Astrocyte (in vitro differentiated cells and primary cell): ENCODE measurements at regions not wholly inside any gene's neighbourhood (a gene's known extent, or its start where the extent isn't known, plus 50 kb on each side); places are given as distances from the start of the nearest gene placed in this dataset.
"Not testable (repeated sequence)": the region's sequence is repeated elsewhere in the genome, so short reads cannot be mapped to it uniquely, and the experiment has no call there.

Source experiments
- EZH2 ChIP-seq: IDR thresholded peaks from 2 replicates; pipeline ENCODE4 v1.6.1; 2012; ENCODE audit warnings: mild to moderate bottlenecking, low read length, inconsistent platforms; ENCODE audit not compliant: insufficient read depth
- TF ChIP-seq, protein P1 (sequence below): IDR thresholded peaks from 2 replicates; pipeline ENCODE4 v1.5.1; 2011; ENCODE audit warnings: low read depth, mild to moderate bottlenecking, inconsistent platforms, low read length, moderate library complexity; ENCODE audit not compliant: insufficient read depth

DNA sequence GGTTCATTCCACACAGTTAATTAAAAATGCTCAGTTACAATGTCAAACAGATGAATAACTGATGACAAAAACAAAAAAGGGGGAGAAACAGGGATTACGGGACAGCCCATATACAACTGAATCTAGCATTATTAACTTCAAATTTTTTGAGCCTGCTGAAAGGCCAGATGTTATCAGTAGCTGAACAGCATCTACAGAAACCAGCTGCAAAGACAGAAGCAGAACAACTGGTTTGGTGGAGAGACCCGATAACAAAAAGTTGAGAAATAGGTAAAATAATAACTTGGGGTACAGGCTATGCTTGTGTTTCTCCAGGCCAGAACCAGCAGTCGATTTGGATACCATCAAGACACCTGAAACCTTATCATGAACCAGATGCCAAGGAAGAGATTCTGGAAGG is 109.8 kb downstream of the SEPTIN7 start:
- TF ChIP-seq, protein P1, sequence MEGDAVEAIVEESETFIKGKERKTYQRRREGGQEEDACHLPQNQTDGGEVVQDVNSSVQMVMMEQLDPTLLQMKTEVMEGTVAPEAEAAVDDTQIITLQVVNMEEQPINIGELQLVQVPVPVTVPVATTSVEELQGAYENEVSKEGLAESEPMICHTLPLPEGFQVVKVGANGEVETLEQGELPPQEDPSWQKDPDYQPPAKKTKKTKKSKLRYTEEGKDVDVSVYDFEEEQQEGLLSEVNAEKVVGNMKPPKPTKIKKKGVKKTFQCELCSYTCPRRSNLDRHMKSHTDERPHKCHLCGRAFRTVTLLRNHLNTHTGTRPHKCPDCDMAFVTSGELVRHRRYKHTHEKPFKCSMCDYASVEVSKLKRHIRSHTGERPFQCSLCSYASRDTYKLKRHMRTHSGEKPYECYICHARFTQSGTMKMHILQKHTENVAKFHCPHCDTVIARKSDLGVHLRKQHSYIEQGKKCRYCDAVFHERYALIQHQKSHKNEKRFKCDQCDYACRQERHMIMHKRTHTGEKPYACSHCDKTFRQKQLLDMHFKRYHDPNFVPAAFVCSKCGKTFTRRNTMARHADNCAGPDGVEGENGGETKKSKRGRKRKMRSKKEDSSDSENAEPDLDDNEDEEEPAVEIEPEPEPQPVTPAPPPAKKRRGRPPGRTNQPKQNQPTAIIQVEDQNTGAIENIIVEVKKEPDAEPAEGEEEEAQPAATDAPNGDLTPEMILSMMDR, result not testable (repeated sequence)
- not testable (repeated sequence) for TF ChIP-seq EZH2
